Activated naive CD4-positive, alpha-beta T cell (primary cell): ENCODE measurements at regions not wholly inside any gene's neighbourhood (a gene's known extent, or its start where the extent isn't known, plus 50 kb on each side); places are given as distances from the start of the nearest gene placed in this dataset.
A peak's percentile ranks its signal among the peaks of the same experiment; 100 is the strongest.

ENCODE experiments used
- DNase-seq, 4 experiments: peaks; one replicate each; lab custom pipeline; 2025; lab: John Stamatoyannopoulos, UW

DNA sequence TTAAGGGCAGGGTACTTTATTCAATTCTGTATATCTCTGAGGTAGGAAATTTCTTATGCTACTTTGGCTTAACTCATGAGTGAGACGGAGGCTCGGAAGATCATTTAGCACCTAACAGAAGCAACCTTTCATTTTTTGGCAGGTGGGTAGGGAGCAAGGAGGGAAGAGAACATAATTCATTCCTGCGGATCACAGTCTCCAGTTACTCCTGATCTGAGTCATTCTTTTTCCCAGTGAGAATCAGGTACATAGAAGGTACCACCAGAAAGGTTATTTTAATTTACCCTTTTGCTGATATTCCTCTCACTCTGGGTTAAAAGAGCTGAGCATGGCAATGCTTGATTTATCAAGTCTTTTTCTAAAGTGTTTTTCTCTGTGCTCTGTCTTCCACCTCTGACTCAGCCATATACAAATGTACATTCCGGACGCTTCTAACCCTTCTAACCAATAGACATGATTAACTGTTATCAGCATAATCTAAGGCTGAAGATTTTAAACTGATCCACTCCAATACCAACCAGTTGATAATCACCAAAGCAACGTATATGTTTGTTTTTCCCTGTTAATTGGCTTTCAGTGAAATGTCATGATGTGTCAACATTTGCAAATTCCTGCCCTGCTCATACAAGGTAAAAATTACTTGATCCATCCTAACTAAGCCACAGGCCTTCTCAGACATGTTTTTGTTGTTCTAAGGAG, 271.7 kb downstream of the DUSP10 start:
- no peak for DNase-seq

DNA sequence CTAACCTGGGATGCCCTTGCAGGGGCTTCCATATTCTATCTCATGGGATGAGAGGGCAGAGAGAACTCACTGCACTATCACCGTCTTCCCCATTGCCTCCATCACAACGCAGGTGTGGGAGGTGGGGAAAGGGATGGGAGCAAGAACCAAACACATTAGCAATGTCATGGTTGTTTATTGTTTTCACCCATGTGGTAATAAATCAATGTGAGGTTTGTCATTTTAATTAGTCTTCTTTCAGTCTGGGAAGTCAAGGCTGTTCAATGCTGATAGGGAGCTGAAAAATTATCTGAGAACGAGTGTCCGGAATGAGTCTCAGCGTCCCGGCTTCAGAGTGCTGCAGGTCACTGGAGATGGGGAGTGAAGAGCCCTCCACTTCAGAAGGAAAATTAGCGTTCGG, 268.5 kb downstream of the DUSP10 start:
- no peak for DNase-seq

DNA sequence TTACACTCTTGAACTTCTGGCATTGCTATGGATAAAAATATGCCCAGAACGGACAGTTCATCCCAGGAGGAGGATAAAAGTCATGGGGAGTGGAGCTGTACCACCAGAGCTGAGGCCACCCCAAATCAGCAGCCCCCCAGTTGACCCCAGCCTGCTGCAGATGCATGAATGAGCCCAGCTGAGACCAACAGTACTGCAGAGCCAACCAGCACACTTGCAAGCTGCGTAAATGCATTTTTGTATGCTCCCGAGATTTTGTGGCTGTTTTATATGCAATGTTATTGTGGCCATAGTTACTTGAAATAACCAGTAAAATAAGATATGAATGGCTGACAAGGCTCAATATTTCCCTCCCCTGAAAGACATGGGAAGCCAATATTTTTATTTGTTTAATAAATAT, 264.6 kb downstream of the DUSP10 start:
- no peak for DNase-seq

DNA sequence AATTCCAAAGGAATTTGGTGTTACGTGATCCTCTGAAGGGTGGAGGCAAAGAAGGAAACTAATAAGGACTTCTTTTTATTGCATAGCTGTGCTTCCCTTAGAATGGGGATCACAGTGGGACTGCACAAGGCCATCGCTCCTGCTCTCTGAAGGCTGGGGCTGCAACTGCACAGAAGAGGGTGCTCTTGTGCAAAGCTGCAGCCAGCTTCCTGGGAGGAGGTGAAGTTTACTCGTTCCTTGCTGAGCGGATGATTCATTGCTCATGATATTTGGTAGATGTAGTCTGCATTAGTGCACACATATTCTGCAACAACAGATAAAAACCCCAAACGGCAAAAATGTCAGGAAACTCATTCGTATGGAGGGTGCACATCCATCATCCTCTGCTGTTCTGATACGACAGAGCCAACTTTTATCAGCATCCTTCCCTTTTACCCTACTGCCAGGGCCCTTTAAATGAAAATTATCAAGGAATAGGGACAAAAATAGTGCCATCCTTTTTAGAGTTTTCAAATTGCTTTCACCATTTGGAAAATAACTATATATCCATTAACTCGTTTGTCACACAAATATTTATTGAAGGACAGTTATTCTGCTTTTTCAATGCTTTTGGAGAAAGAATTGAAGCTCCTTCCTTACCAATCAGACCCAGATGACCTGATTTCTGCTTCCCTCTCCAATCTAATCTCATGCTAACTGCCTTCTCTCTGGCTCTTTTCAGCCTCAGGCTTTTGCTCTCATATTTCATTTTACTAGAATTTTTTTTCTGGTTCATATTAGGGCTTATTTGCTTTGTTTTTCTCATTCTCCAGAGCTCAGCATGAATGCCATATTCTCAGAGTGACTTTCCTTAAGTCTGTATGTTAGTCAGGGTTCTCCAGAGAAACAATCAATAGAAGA, 263.6 kb downstream of the DUSP10 start:
- peak in 3 of 4 experiments; percentile 3 to 41 (median 24) for DNase-seq

DNA sequence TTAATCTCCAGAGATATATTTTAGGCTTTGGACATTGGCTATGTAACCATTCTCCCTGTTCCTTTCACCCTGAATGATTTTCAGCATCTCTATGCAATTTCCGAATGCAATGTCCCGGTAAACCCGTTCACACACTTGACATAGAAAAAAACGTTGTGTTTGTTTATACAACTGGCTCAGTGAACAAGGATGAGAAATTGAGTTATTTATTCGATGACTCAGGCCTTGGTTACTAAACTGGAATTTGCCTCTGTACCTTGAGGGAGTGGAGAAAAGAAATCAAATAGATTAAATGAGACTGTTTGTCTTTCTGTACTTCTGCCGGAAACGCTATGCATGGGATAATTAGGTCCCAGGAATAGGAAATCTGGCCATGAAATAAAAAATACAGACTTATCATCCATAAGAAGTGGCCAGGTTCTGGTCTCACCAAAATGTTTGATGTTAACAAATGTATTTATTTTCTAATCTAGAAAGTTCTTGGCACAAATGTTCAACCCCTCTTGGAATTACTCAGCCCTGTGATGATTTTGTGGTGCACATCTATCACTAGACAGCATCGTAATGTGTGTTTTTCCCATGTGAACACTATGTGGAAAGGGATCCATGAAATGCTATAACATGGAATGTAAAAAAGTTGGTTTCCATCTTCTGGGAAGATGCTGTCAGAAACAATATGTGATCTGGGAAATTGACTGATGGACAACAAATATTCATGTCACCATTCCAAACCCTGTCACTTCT, 253.9 kb downstream of the DUSP10 start:
- no peak for DNase-seq

DNA sequence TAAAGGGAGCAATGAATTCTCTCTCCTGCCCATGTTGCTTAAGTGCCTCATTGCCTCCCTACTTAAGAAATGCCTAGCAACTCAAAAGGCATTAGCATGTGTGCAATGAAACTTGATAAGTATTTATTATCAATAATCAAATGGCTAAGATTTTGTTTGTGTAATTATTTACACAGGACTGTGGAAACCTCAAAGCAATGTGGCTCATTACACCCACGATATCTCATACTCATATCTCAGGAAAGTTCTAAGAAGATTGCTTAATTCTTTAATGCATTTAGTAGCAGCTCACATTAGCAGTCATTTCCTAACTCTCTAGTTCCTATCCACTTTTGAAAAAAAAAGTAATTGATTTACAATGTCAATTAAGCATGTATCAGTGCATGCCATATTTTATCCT, 253.3 kb downstream of the DUSP10 start:
- DNase-seq, result no peak

DNA sequence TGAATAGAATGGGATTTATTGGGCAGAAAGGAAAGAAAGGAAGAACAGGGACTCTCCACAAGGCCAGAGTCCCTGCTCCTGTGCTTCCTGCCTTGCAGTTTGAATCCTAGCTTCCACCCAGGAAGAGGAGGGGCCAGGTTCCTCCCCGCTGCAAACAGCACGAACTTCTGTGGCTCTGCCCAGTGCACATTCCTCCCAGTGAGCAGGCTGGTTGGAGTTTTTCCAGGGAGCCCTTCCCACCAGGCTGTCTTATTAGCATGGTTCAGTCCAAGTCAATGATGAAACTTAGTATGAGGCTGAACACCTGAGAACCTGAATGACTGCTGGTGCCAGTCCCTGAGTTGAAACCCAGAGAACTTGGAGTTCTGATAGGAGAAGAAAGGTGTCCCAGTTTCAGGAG, 247.2 kb downstream of the DUSP10 start:
- no peak for DNase-seq

DNA sequence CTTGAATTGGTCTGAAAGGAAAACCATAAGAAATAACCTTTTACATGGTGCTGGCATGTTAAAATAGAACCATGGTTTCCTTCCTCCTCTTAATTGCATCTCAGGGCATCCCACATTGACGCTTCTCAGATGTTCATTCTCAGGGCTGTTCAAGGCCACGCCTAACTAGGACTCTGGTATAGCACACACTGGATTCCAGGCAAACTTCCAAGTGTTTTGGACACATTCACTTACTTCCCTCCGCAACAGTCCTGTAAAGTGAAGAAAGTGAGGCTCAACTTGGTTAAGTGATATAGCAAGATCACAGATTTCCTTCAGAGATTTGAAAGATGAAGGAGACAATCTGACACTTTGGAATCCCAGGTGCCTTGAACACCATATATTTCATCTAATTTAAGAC, 244.8 kb downstream of the DUSP10 start:
- no peak for DNase-seq

DNA sequence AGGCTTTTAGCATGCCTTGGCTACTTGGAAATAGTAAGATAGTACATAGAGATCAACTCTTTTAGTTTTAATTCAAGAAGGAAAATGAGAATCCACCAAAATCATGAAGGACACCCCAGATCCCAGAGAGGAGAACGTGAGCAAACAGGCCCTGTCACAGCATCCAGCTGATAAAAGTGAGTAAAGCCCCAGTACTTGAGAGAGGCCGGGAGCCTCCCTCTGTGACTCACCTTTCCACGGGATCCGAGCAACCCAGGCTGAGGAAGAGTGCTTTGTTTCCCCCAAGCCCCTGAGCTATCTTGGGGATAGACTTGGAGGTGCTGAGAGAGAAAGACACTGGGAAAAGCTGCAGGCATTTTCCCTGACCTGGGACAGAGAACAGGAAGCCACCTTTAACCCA, 238.6 kb downstream of the DUSP10 start:
- DNase-seq, result no peak

DNA sequence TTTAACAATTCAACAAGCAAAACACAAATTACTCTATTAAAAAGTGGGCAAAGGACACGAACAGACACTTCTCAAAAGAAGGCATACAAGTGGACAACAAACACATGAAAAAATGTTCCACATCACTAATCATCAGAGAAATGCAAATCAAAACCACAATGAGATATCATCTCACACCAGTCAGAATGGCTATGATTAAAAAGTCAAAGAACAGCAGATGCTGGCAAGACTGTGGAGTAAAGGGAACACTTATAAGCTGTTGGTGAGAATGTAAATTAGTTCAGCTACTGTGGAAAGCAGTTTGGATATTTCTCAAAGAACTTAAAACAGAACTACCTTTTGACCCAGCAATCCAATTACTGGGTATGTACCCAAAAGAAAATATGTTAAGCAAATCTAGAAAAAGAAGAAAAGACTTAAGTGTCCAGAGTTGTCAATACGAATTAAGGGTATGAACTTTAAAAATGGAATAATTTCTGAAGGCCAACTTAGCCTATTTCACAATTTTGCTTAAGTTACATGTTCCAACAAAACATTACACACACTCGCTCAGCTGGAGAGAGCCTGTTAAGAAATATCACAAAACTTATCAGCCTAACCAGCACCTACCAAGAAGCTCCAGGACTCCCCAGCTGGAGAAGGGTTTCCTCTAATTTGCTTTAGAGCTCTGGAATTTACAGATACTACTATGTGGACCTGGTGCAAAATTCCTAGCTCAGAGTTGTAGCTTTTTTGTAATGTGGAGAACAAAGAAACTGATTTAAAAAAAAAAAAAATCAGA, 232.1 kb downstream of the DUSP10 start:
- DNase-seq, result no peak

DNA sequence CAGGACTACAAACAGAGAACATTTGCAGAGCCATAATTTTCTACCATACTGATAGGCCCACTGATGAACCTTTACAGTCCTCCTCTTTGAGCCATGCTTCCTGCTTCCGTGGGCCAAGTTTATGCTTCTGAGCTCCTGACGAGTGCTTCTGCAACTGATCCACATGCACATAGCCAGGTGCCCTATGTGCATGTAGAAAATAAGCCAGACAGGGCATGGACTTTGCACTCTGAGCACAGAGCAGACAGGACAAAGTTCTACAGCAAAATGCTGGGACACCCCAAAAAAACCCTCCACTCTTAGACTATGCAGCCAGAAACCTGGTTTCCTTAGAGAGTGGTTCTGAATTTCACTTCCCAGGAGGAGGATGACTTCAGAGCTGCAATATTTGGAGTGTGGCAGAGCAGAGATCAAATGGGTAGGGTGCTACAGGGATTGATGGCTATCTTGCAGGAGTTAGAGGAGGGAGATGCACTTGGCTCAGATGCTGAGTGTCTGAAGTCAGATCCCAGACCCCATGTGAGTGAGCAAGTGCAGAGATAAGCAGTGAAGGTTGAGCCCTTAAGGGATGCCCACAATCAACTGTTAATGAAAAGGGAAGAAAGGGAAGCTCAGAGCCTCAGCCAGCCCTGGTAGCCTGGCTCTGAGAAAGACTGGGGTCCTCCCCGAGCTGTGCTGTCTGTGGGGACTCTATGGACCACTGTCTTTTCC, 230.9 kb downstream of the DUSP10 start:
- no peak for DNase-seq

DNA sequence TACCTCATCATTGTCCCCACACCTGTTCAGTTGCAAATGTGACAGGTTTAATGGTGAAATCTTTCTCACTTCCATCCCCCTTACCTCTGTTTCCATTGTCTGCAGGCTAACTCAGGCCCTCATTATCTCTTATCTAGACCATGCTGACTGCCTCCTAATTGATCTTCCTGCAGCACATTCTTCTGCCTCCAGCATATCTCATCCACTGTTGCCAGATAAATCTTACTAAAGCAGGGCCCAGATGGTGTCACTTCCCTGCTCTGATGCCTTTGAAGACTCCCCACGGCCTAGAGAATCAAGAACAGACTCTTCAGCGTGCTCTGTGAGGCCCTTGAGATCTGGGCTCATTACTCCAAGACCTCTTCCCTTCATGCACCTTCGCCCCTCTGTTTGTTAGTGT, 230.1 kb downstream of the DUSP10 start:
- DNase-seq, result no peak

DNA sequence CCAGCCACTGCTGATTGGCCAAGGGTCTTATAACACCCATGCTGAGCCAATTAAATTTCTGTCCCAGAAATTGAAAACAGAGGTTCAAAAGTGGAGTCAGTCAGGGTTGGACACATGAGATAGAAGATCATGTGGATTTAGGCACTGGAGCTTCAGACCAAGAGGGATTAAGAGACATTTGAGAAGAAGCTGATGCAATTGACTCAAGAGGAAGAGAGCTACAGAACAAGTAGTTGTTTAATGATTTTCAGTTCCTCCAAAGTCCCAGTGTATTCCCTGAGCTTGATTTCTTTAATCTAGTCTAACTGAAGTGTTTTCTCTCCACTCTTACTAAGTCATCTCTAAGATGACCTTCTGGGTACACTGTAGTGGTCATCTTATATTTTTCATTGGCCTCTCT, 227.1 kb downstream of the DUSP10 start:
- DNase-seq, result no peak

DNA sequence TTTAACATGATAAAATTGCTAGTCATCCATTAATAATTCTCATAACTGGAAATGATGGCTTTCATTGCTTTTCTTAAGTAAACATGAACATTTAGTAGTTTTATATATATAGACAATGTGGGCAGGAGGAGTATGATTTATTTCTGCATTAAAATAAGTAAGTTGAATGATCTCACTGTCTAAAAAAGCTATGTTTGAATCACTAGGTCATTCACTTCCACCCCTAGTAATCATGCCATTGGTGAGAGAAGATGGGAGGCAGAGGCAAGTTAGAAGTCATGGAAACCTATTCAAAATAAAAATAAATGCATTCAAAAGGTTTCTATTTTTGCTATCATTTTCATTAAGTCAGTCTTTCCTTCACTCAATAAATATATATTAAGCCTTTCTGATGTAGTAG, 226.4 kb downstream of the DUSP10 start:
- no peak for DNase-seq

DNA sequence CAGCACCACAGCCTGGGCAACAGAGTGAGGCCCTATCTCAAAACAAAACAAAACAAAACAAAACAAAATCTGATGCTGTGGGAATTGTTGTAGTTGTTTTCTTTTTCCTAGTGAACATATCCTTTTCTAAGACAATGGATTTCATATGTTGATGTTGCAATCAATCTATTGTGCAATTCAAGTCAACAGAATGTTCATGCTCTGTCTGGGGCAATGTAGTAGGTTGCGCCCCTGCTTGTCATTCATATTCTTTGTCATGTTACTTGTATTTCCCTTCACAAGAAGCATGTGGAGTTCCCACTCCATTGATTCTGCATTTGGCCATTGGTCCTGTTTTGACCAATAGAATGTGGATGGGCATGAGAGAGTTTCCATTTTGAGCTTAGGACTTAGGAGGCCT, 223.9 kb downstream of the DUSP10 start:
- no peak for DNase-seq

DNA sequence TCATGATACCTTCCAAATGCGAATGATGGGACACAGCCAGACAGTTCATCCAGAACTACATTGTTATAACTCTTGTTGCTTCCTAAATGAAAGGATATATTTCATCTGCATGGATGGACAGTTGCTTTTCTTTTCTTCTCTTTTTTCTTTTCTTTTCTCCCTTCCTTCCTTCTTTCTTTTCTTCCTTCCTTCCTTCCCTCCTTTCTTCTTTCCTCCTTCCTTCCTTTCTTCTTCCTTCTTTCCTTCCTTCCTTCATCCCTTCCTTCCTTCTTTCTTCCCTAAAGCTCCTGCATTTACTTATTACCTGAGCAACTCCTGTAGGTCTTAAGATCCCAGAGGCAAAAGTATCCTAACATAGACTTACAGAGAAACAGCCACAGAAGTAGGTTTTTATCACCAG, 221.6 kb downstream of the DUSP10 start:
- no peak for DNase-seq

DNA sequence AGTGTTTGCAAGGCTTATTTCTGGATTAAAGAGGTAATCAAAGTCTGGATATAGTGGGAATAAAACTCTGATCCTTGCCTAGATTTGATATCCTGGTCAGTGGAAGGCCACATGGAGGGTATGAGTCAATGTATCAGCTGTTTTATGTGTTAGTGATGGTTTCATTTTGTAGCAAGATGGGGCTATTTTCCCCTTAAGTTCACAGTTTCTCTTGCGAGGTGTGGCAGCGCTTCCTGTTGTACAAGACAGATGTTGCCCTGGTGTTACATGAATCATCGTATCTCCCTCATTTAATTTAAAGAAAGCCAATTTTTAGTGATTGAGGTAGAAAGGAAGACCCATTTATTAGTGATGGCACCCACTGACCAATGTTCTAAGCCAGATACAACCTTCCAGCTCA, 220.2 kb downstream of the DUSP10 start:
- no peak for DNase-seq

DNA sequence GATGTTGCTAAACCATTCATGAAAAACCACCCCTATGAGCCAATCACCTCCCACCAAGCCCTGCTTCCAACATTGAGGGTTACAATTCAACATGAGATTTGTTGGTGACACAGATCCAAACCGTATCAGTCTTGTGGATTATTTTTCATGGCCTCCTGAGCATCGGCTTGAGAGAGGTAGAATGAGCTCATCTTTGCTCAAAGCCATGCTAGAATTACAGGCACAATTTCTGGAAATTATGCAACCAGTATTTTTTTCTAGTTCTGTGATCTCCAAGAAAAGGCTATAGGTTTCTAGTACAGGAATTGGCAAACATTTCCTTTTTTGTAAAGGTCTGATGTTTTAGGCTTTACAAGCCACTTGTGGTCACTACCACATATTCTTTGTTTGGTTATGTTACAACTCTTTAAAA, 219.4 kb downstream of the DUSP10 start:
- no peak for DNase-seq

DNA sequence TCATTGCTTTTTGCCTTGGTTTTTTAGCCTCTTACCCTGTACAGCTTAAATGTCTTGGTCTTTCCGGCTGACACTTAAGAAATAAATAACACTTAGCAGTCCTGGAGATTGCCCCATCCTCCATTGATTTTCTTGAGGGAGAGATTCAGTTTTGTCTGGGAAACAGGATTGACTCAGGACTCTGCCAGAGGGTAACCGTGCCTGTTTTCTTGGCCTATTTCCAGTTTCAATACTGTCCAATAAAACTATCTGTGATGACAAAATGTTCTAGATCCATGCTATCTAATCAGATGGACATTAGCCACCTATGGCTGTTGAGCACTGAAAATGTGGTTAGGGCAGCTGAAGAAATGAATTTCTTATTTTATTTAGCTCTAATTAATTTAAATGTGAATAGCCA, 216.1 kb downstream of the DUSP10 start:
- DNase-seq, result no peak

DNA sequence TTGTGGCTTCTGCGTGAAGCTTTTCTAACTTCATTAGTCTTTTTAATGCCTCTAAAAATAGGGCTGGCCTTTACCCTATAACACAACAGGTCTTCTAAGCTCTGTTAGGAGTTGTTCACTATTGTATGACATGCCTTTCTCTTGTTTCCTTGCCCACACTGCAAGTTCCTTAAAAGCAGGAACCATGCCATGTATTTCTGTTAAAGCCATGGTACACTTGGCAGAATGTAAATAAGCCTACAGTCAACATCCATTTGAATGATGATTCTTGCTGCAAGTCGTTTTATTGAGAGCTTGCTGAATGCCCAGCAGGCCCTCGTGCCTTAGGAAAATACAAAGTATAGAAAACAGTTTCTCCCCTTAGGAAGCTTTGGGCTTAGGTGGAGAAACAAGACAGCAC, 214.6 kb downstream of the DUSP10 start:
- no peak for DNase-seq

DNA sequence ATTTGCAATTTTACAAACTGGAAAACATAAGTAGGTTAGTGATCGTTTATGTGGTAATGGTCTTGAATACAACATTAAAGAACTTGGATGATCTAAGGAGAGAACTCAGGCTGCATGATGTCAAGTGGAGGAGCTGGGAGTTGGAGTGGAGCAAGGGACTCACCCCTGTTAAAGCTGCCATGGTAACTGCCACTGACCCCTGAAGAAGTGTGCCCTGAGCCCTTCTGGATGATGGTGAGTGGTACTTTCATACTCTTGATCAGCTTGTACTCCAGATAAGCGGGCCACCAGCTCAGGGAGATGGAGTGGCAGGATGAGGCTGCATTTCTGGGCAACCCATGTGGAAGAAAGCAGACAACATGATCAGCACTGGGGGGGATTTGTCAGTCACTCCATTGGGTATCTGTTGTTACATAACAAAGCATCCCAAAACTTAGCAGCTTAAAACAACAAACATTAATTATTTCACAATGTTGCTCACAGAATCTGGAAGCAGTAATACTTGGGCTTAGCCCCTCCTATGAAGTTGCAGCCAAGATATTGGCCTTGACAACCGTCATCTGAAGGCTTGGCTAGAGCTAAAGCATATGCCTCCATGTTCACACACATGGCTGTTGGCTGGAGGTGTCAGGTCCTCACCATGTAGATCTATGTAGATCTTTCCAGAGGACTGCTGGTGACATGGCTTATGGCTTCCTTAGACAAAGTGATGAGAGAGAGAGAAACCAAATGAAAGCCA, 213.8 kb downstream of the DUSP10 start:
- no peak for DNase-seq
